ENCODE measurements at regions not wholly inside any gene's neighbourhood (a gene's known extent, or its start where the extent isn't known, plus 50 kb on each side); places are given as distances from the start of the nearest gene placed in this dataset.

GRCh38 chr3:168424059-168424734, 328.5 kb upstream of the GOLIM4 start:
- DNase-seq (ENCODE audit: low spot score) = no peak
- Histone ChIP-seq H3K4me1 (ENCODE audit: control insufficient read depth in 1 of 2, low read depth in 2 of 2) (no peaks in the 10 kb centered on the region), H3K4me3 (no peak overlapping the region), H3K9me3 (no peaks in the 10 kb centered on the region), H3K27ac (no peak overlapping the region), H3K27me3 (replicated peaks; ENCODE audit: insufficient read depth) (no peaks in the 10 kb centered on the region), H3K36me3 (no peaks in the 10 kb centered on the region)
- no peak for TF ChIP-seq CTCF (IDR thresholded peaks at IDR 0.05)
- ATAC-seq (ENCODE audit: insufficient number of reproducible peaks, low FRiP score, low read depth) = no peak

- Histone ChIP-seq H3K4me1 (ENCODE audit: control insufficient read depth in 1 of 2, low read depth in 2 of 2) (no peaks in the 10 kb centered on the region), H3K27me3 (replicated peaks; ENCODE audit: insufficient read depth) (no peaks in the 10 kb centered on the region), H3K9me3 (no peaks in the 10 kb centered on the region), H3K27ac (no peak overlapping the region), H3K4me3 (no peak overlapping the region), H3K36me3 (no peaks in the 10 kb centered on the region)
- DNase-seq (ENCODE audit: low spot score) = no peak
- no peak for ATAC-seq (ENCODE audit: insufficient number of reproducible peaks, low FRiP score, low read depth)
- TF ChIP-seq CTCF (IDR thresholded peaks at IDR 0.05) = no peak
These were observed 327.1 kb upstream of the GOLIM4 start for GRCh38 chr3:168422843-168423242.

- TF ChIP-seq CTCF (IDR thresholded peaks at IDR 0.05) = no peak
- no peaks in the 10 kb centered on the region for H3K9me3 ChIP-seq
- H3K4me3 ChIP-seq = no peak overlapping the region
- no peaks in the 10 kb centered on the region for H3K4me1 ChIP-seq (ENCODE audit: control insufficient read depth in 1 of 2, low read depth in 2 of 2)
- ATAC-seq (ENCODE audit: insufficient number of reproducible peaks, low FRiP score, low read depth) (no peak), DNase-seq (ENCODE audit: low spot score) (no peak)
- H3K36me3 ChIP-seq = no peaks in the 10 kb centered on the region
- H3K27me3 ChIP-seq (replicated peaks; ENCODE audit: insufficient read depth) = no peaks in the 10 kb centered on the region
- H3K27ac ChIP-seq = no peak overlapping the region
These were observed 323.4 kb upstream of the GOLIM4 start for GRCh38 chr3:168419091-168419490.

- H3K4me1 ChIP-seq (ENCODE audit: control insufficient read depth in 1 of 2, low read depth in 2 of 2) = no peaks in the 10 kb centered on the region
- DNase-seq (ENCODE audit: low spot score) = no peak
- H3K27me3 ChIP-seq (replicated peaks; ENCODE audit: insufficient read depth) = no peaks in the 10 kb centered on the region
- no peak for TF ChIP-seq CTCF (IDR thresholded peaks at IDR 0.05)
- no peaks in the 10 kb centered on the region for H3K9me3 ChIP-seq
- ATAC-seq (ENCODE audit: insufficient number of reproducible peaks, low FRiP score, low read depth) = no peak
- no peak overlapping the region for H3K27ac ChIP-seq
- no peak overlapping the region for H3K4me3 ChIP-seq
- H3K36me3 ChIP-seq = no peaks in the 10 kb centered on the region
These were observed 321.3 kb upstream of the GOLIM4 start for GRCh38 chr3:168417016-168417415.

GRCh38 chr3:168416446-168416845, 320.7 kb upstream of the GOLIM4 start:
- ATAC-seq (ENCODE audit: insufficient number of reproducible peaks, low FRiP score, low read depth) = no peak
- no peak for TF ChIP-seq CTCF (IDR thresholded peaks at IDR 0.05)
- Histone ChIP-seq H3K27me3 (replicated peaks; ENCODE audit: insufficient read depth) (no peaks in the 10 kb centered on the region), H3K27ac (no peak overlapping the region), H3K4me1 (ENCODE audit: control insufficient read depth in 1 of 2, low read depth in 2 of 2) (no peaks in the 10 kb centered on the region), H3K9me3 (no peaks in the 10 kb centered on the region), H3K36me3 (no peaks in the 10 kb centered on the region), H3K4me3 (no peak overlapping the region)
- no peak for DNase-seq (ENCODE audit: low spot score)
